NCI-H2107 (cell line): ENCODE measurements at regions not wholly inside any gene's neighbourhood (a gene's known extent, or its start where the extent isn't known, plus 50 kb on each side); places are given as distances from the start of the nearest gene placed in this dataset.

ENCODE experiments used
- DNase-seq: peaks from one replicate; lab custom pipeline; 2025; lab: John Stamatoyannopoulos, UW

DNA sequence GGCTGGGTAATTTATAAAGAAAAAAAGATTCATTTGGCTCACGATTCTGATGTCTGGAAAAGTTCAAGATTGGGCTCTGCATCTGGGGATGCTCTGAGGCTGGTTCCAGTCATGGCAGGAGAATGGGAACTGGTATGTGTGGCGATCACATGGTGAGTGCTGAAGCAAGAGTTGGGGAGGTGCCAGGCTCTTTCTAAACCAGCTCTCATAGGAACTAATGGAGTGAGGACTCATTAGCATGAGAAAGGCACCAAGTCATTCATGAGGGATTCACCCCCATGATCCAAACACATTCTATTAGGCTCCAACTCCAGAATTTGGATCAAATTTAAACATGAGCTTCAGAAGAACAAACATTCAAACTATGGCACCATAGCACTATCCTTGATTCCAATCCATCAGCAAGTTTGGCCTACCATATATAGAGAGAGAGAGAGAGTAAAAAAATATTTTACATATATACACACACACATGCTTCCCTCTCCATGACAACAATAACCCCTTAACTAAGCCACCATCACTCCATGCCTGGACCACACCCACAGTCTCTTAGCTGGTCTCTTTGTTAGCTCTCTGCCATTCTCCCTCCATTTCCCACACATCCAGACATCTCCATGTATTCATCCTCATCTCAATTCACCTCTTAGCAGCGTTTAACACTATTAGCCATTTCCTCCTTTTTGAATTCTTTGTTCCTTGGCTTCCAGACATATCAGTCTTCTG, 57.9 kb downstream of the NPY start:
- no peak for DNase-seq

DNA sequence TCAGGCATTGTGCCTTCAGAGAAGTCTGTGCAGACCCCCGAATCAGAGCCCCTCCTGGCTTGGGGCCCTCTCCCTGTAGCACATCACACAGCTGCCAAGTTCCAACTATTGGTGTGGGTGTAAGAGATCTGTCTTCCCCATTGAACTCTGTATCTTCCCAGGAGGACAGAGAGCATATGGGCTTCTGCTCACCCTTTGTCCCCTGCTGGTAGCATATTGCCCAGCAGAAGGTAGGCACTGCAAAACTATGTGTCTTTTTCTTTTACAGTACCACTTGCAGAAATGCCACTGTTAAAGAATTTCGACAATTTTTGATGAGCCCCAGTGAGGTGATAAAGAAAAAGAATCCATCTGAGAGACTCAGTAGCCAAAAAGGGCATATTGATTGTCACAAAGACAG, 59.6 kb downstream of the NPY start:
- DNase-seq, result no peak

DNA sequence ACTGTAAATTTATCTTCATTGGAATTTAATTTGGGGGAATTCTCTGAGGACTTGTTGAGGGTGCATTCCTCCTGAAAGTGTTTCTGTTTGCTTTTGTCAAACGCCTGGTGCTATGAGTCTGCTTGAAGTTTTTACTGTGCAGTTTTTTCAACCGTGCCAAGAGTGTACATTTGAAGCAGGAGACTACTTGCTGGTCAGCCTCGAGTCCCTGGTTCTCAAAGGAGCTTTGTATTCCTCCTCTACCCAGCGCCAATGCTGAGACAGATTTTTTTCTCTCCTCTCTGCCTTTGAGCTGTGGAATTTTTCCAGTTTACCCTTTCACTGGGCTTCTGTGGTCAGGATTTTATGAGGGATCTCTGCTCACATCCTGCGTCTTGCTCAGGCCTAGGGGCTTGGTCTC, 62.1 kb downstream of the NPY start:
- DNase-seq, result no peak

DNA sequence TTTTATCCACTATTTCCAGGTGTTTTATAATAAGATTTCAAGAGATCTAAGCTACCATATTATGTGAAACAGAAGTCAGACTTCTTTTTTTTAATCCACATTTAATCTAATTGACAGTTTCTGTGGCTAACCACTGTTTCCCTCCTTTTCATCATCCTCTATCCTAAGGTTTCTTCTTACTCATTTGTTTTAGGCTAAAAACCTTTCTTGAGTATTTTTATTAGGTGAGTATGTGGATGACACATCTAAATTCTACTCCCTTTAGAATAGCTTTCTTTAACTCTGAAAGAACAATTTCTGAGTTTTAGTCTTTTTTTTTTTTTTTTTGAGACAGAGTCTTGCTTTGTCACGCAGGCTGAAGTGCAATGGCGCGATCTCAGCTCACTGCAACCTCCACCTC, 62.7 kb downstream of the NPY start:
- DNase-seq, result no peak

DNA sequence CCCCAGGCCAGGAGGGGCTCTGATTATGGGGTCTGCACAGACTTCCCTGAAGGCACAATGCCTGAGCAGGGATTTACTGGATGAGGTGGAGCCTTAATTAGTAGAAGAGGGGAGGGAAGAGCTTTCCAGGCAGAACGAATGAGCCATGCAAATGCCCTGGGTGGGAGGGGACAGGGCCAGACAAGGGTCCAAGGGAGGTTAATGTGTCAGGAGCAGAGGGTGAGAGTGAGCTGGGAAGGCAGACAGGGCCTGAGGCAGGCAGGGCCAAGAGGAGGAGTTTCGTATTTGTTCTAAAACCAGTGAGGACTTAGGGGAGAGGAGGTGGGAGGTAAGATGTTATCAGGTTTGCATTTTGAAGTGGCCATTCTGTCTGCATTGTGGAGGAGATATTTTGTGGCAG, 65.3 kb downstream of the NPY start:
- no peak for DNase-seq

DNA sequence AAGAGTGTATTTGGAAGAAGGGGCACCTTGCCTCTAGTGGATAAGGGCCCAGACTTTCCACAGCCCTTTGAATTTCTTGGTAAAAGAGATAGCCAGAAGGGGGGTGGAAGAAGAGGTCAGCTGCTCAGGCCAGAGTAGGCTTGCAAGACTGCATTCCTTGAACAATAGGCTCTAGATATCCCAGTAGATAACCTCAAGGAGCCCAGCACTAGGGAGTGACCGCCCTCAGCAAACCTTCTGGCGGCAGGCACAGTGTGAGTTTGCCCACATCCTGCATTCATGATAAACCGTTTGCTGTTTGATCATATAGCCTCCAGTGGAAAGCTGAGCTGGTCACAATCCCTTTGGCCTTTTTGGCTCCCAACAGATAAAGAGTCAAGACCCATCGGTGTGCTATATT, 70.5 kb downstream of the NPY start:
- no peak for DNase-seq

DNA sequence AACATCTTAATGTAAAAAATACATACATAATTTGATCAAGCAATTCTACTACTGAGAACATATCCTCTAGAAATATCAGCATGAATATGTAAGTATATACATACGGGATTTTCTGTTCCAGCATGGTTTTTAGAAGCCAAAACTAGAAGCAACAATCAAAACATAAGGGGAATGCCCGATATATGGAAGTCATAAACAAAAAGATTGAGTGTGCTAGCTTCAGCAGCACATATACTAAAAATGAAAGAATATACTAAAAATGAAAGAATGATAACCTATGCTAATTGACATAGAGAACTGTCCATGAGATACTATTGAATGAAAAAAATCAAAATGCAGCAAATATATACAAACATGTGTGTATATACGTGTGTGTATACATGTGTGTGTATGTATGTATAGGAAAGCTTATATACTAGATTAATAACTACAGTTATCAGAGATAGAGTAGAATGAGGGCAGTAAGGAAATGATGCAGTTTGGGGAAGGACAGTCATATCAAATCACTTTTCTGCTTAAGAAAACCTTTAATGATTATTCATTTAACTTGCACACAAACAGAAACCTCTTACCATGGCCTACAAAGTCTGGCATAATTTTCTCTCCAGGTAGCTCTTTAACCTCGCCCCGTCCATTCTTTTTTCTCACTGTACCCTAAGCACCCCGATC, 72.9 kb downstream of the NPY start:
- DNase-seq, result no peak

DNA sequence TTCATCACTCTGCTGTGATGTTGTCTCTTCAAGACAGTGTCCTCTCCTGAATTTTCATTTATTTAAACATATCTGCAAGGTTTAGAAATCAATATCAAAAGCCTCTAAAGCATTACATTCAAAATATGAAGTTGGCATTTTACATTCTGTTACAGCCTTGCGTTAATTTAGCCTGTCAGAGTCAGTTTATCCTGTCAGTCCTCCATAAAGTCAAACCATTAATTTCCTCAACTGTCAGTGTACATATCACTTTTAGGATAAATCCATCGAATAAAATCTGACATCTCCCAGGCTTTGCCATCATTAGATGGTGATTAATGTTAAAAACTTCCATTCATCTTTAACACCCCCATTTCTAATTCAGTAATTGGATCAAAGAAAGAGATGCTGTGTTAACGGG, 77.0 kb downstream of the NPY start:
- DNase-seq, result no peak

DNA sequence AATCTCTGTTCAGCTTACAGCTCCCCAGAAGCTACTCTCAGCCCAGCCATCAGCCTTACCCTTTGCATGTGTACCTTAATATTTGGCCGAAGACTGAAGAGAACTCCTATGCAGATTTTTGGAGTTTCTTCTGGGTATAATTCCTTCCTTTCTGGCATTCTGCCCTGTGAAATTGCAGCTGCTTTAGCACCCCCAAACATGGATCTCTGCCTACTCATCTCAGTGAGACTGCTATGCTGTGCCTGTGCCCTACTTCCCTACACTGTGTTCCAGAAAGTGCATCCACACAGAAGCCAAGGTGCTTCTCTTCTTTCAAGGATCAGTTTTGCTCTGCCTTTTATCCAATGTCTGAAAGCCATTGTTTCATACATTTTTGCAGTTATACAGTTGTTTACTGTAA, 81.6 kb downstream of the NPY start:
- DNase-seq, result no peak

DNA sequence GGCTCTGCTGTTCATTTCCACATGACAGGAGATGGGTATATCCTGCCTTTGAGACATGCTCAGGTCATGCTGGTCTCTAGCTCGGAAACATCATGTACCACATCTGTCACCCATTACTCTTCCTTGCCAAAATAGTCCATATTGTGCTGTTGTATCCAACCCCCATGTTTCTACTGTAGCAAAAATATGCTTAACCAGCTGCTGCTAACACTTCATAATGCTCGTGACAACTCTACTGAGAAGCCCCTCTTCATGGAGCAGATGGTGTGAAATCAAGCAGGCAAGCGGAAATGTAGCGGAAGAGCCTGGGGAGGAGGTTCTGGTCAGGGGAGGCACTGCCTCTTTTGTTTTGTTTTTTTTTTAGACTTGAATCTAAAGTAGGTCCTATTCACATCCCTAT, 82.9 kb downstream of the NPY start:
- DNase-seq, result no peak

DNA sequence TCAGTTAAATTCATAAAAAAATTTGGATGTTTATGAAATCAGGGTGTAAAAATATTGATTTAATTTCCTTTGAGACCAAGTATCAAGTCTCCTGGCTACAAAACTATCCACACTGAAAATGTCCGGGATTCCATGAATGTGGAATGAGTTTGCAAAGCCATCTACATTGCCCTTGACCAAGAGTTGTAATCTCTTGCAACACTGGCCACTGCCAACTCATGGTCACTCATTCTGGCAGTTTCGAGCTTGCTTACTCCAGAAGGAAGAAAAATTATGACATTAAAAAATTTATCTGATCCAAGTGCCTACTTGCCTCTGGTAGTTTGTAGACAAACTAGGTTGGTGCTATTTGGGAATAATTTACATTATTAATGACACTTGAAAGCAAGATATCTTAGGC, 84.2 kb downstream of the NPY start:
- DNase-seq, result no peak

DNA sequence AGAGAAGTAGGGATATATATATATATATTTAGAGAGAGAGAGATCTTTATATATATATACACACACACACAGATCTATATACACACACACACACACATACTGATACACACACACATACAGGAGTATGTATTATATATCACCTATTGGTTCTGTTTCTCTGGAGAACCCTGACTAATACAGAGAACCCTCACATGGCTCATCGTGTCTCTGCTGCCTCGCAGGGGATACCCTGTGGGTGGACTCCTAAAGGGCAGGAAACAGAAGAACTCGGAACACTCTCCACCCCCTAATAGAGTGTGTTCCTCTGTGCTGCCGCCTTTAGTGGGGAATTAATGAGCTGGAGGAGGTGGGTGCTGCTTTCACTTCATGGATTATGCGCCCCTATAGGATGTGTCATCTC, 86.6 kb downstream of the NPY start:
- no peak for DNase-seq

DNA sequence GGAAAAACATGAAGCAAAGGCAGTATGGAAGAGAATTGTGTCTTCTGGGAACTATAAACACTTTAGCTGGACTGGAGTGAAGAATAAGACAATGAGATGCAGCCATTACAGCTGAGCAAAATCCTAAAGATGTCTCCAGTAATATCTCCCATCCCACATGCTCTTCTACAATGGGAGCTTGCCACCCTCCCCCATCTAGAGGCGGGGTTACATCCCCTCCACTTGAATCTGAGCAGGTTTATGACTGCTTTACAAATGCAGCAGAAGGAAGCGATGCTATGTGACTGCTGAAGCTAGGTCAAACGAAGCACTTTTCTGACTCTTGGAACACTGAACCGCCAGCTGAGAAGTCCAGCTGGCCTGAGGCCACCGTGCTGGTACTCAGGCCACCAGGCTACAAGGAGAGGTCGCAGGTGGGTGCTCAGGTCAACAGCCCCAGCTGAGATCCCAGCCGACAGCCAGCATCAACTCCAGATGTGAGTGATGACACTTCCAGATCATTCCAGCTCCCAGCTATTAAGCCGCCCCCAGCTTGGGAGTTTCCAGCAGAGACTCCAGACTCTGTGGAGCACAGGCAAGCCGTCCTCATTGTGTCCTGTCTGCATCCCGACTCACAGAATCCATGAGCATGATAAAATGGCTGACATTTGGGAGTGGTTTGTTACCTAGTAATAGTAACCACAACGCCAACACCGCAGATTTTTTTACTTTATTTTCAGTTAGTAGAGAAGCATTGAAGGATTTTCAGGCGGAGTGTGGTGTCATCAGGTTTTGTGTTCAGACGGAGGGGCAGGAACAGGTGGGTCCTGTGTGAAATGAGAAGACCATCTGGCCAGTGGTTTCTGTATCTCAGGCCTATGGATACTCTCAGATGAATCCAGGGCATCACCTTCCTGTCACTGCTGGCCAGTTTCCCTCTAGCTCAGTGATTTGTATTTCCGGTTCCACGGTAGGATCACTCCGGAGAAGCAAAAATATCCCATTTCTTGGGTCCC, 89.3 kb downstream of the NPY start:
- DNase-seq, result no peak

DNA sequence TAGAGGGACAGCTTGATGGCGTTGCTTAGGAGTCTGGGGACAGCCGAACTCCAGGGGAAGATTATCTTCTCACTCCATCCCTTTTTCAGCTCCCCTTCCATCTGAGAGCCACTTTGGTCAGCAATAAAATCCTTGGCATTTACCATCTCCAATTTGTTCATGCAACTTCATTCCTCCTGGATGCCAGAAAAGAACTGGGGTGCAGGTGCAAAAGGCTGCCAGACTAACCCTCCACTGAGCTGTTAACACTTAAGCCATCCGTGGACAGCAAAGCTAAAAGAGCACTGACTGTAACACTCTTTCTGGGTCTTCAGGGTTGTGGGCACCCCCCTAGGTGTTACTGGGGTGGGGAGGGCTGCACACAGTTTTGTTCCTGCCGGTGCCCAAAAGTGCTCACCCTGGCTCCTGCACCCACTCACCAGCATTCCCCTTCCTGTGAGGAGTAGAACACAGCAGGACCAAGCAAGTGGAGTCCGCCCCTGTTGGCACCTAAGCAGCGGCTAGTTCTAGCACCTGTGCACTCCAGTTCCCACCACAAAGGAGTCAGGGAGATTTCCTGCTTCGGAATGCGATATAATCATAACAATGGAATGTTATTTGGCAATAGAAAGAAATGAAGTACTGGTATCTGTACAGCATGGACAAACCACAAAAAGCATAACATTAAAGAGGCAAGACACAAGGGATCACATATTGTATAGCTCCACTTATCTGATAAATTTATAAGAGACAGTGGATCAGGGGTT, 95.1 kb downstream of the NPY start:
- no peak for DNase-seq

DNA sequence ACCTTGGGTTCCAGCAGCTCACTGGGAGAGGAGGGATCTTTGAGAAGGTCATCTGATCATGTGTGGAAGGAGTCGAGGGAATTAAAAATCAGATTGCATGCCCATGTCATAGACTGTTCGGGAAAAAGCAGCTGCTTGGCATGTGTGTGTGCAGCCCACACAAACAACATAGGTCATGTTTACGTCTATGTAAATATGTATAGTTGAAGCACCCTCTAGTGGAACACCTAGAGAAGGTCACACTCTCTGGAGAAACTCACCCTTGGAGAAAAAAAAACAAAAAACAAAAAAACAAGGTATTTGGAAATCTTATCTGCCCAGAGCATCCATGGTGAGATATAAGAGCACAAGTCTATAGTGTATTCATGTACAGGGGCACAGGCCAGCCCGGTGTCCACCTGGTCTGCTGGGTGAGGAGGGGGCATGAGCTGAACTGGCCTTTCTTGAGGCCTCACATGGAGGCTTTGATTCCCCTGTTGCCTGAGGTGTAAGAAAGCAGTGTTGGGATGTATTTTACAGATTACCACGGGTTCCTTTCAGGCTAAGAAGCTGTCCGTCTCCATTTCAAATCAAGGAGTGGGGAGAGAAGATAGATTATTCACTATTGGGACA, 98.0 kb downstream of the NPY start:
- DNase-seq, result no peak

DNA sequence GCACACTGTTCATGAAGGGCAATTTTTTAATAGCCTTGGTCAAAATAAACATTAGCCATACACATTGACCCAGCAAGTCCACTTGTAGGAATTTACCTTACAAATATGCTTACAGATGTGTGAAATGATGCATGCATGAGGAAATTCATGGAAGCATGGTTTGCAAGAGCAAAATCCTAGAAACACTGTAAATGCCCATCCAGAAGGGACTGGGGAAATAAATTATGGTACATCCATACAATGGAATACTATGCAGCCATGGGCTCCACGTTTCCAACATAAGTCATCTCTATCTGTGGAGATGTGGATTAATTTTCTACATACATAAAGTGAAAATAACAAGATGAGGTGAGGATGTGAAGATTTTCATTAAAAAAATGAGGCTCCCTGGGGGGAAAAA, 99.1 kb downstream of the NPY start:
- DNase-seq, result no peak

DNA sequence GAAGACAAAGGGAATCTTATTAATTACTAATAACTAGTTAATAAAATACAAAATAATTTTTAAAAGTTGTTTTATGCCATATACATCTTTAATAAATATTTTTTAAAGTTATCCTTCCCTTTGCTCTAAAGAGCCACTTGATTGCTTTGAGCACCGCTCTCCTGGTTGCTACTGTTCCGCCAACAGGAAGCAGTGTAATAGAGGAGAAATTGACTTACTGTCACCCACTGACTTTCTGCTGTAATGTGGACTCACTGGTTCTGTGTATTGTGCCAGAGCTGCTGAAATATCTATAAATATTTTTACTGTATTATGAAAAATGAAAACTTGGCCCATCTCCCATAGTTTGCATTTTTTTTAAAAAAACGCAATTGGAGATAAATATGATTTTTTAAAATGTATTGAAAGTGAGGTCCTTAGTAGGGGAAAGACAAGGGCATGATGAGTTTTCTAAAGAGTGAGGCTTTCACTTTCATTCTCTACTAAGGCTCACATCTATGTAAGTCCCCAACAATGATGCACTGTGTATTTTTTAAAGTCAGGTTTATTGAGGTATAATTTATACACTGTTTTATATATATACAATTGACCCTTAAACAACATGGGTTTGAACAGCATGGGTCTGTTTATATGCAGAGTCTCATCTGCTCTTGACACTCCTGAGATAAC, 100.5 kb downstream of the NPY start:
- DNase-seq, result no peak

DNA sequence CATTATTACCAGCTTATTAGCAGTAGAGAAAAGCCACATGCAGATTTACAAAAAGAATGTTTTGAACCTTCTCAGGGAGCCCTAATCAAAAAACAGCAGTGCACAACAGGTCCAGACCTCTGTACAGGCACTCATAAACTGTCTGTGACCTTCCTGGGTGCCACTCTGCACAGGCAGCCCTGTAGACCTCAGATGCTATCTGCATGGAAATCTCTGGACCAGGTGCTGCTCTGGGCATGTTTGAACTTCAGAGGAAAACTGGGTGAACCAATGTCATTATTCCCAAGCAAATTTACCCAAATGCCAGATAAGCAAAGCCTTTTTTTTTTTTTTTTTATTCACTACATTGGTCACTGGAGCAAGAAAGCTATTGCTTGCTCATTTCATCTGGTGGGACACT, 104.2 kb downstream of the NPY start:
- DNase-seq, result no peak

DNA sequence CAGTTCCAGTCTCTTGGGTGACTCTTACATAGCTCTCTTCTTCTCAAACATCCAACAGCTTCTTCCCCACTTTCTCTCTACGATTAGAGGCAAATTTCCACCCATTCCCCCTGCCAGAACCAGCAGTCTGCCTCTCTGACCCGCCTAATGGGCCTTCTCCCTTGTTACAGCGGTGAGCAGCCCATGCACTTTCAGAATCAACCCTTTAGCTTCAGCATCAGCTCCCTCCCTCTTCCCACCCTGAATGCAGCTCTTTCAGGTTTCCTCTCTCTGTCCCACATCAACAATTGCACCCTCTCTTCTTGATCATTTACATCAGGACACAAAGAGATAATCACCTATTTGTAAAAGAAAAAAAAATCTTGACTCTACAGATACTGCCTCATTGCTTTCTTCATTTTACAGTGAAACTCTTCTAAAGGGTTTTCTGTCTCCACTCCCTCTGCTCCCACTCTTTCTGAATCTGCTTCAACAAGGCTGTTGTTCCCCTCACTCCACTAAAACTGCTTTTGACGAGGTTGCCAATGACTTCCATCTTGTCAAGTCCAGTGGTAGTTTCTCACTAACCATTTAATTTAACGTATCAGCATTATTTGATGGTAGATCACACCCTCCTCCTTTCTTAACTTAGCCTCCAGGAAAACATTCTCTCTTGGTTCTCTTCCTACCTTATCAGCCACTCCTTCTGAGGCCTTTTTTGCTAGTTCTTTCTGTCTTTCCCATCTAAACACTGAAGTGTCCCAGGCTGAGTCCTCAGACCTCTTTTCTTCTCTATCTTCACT, 106.6 kb downstream of the NPY start:
- no peak for DNase-seq

DNA sequence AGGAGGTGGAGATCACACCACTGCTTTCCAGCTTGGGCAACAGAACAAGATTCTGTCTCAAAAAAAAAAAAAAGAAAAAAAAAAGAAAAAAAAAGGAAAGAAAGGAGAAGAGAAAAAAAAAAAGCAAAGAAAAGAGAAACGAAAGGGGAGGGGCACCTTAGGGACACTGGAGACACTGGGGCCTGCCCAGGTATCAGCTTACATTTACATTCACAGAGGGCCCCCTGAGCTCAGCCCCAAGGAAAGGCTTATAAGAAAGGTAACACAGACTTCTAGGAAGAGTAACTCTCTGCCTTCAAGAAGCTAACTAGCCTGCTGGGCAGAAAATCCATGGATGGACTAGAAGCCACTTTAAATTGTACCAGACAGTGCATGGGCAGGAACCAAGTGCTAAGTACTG, 108.8 kb downstream of the NPY start:
- DNase-seq, result no peak
